NT2/D1 (cell line): ENCODE measurements at regions not wholly inside any gene's neighbourhood (a gene's known extent, or its start where the extent isn't known, plus 50 kb on each side); places are given as distances from the start of the nearest gene placed in this dataset.

ENCODE experiments used
- SUZ12 ChIP-seq: IDR thresholded peaks from 2 replicates; pipeline ENCODE4 v1.6.1; 2011; ENCODE audit not compliant: insufficient read length, insufficient read depth; ENCODE audit errors: extremely low read depth
- YY1 ChIP-seq: IDR thresholded peaks from 2 replicates; pipeline ENCODE4 v1.6.1; 2011; ENCODE audit not compliant: insufficient read length, insufficient read depth
- ZNF274 ChIP-seq: IDR thresholded peaks from 2 replicates; pipeline ENCODE4 v1.6.1; 2011; ENCODE audit warnings: mild to moderate bottlenecking, low read depth, low read length

- TF ChIP-seq YY1 (no peak), ZNF274 (no peak), SUZ12 (no peak)
These were observed 783.7 kb upstream of the TMEFF2 start for GRCh38 chr2:192978395-192978794.
